T-helper 1 cell treated with Interleukin-12 subunit alpha and Interleukin-12 subunit beta and Interleukin-4 antibody, amounts not matched to agents 30 ng/mL and 1 ng/mL, for 36 hours (primary cell): ENCODE measurements at regions not wholly inside any gene's neighbourhood (a gene's known extent, or its start where the extent isn't known, plus 50 kb on each side); places are given as distances from the start of the nearest gene placed in this dataset.

Experiments
- intact Hi-C: fragments of 100-400 bp; cut with micrococcal nuclease; formaldehyde crosslinking; loops from one replicate; pipeline ENCODE4 v1.15.1; 2024

DNA sequence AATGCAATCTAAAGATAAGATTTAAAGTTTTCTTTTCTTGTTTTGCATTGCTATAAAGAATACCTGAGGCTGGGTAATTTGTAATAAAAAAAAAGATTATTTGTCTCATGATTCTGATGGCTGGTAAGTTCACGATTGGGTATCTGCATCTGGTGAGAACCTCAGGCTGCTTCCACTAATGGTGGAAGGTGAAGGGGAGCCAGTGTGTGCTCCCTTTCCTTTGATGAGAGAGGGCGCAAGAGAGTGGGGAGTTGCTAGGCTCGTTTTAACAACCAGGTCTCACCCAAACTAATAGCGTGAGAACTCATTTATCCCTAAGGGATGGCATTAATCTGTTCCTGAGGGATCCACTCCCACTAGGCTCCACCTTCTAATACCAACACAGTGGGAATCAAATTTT, 353.2 kb downstream of the BTBD3 start:
- intact Hi-C loops: no loop called here

DNA sequence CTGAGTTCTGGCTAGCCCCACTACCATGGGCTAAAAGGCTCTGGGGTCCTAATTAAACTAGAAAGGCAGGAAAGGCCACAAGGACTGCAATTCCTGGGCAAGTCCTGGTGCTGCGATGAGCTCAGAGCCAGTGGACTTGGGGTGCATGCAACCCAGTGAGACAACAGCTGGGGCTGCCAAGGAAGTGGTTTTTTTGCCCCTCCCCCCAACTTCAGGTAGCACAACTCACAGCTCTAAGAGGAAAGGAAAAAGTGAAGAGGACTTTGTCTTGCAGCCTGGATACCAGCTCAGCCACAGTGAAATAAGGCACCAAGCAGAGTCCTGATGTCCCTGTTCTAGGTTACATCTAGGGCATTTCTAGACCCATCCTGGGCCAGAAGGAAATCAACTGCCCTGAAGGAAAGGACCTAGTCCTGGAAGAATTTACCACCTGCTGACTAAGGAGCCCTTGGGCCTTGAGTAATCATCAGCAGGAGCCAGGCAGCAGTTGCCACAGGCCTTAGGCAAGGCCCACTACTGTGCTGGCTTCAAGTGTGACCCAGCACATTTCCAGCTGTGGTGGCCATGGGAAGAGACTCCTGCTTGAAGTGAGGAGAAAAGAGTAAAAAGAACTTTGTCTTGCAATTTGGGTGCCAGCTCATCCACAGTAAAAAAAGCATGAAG, 358.4 kb downstream of the BTBD3 start:
- intact Hi-C loops: no loop called here

DNA sequence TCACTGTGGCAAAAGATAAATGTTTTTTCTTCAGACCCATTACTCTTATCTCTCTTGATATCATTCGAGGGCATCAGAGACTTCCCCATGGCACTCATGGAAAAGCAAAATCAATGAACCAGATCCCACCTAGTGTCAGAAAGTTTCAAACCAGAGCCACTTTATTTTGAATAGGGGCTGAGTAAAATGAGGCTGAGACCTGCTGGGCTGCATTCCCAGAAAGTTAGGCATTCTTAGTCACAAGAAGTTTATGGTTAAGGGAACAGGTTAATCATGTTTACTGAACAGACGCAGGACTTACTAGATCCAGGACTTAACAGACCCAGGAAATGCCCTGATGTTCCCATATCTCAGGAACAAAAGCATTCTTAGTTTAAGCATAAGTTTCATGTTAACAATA, 369.9 kb downstream of the BTBD3 start:
- intact Hi-C loops: no loop called here

DNA sequence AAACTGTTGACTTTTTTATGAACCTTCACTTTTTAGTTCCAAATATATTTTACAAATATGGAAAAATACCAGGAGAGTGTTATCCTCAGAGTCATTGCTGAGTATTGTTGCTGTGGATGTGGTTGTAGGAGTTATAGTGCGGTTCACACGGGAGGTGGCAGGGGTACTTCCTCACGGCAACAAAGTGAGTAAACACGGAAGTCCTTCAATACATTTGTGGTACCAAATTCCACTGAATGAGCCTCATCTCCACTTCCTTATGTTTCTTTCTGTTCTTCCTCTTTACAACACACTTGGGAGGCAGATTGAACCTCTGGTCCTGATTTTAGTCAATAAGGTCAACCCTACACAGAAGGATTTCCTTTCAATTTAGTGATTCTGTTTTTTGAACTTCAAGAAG, 371.8 kb downstream of the BTBD3 start:
- intact Hi-C loops: no loop called here

DNA sequence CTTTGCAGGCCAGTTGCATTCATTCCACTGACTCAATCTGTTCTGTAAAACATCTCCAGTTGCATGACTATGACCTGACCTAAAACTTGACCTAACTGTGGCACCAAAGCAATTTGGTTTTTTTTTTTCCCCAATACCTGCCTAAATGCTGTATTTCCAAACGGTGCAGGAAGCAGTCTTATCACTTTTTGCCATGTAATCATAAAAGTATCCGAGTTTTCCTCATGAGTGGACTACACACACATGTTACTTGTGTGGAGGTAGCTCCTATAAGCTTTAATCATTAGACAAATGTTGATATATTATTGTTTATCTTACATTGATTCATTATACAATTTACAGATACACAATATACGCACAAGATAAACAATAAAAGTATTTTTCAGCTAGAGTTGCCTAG, 373.7 kb downstream of the BTBD3 start:
- intact Hi-C loops: no loop called here

DNA sequence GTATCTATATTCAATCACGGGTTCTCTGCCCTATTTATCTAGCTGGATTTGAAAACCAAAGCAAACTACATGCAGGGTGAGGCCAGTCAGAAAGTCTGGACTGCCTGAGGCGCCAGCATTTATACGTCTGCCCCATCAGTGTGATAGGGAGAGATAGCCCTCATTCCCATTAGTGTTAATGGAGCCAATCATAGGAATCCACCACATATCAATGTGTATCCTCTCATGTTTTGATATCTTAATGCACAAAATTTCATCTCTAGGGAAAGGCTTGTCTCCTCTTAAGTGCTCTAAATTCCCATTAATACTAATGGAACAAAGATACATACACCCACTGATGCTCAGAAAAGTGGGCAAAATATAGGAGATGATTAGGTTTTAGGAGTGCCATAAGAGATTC, 376.2 kb downstream of the BTBD3 start:
- intact Hi-C loops: no loop called here

DNA sequence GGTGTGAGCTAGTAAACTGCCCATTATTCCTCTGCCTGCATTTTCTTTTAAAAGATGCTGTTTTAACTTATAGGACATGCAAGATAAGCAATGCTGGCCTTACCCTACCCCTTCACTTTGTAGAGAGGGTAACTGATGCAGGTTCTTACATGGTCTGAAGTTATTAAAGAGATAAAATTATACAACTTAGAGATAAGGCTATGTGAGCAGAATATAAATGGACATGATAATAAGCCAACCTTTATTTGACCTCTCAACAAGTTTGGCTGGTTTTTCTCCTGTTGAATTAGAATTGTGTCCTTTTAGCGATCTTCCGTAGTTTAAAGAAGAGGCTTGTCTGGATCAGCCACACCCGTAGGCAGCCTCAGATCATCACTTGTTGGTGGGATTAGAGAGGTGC, 377.0 kb downstream of the BTBD3 start:
- intact Hi-C loops: no loop called here

DNA sequence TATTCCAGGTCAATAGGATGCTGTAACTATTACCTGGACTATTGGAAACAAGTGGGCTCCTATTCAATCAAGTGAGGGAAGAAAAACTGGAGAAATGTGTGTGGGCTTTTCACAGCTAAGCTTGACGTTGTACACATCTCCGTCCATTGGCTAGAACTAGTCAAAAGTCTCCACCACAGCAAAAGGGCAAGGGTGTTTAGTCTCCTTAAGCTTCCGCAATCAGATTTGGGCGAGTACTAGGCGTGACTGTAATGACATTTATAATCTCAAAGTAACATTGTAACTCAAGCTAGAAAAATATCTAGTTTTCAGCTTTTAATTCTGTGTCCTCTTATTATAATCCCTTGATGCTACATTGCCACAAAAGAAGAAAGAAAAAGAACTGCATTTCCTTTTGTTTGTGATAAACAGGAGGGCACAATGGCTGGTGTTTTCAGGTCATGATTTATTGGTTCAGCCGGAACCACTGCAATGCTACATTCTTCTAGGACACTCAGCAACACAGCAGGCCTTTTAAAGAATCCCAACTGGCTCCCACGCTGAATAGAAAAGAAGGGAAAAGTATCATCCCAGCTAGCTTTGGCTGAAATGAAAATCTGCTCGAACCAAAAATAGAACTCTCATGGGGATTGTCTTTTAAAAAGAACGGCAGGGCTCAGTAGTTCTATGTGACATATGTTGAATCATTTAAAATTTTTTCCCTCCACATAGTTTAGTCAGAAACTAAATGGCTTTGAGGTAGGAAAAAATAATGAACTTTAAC, 387.7 kb downstream of the BTBD3 start:
- intact Hi-C loops: no loop called here

DNA sequence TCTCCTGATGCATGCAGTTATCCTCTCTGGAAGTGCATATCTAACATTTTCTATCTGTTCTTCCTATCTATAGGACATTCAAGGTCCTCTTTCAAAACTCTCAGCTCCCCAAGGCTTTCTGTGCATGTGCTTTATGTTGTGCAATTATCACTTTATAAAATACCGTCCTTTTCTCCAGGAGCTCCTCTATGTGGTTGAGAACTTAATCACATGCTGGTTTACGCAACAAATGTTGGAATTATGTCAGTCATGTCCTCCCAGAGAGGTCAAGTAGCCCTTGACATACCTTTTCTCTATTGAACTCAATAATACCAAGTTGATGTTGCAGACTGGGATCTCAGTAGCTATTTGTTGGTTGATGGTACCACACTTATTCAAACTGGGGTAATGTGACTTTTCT, 388.4 kb downstream of the BTBD3 start:
- intact Hi-C loops: no loop called here

DNA sequence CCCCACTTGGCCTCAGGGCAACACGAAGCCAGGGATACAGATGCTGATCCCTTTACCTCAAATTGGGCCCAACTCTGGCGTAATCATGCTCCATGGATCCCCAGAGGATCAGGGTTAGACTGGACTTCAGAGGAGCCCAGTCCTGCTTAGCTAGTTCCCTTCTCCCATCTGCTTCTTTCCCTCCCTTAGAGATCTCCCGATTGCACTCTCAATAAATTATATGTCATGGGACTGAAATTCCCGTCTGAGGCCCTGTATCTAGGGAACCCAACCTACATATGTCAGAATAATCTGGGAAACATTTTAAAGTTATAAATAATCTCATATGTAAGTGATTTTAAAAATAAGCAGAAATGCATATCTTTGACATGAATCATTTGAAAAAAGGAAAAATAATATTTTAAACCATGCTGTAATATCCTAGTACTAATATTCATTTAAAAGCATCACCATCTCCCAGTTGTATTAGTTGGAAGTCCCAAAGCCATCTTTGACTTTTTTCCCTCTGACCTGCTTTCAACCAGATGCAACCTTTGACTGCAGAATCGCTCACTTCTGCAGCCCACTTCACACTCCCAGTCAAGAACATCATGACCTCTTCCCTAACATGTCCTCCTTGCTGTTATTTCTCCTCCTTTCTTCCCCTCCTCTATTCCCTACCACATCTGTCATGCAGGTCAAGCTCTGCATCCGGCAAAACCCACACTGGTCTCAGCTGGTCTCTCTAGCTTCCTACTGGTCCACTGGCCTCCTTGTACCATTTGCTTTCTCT, 393.6 kb downstream of the BTBD3 start:
- intact Hi-C loops: no loop called here

DNA sequence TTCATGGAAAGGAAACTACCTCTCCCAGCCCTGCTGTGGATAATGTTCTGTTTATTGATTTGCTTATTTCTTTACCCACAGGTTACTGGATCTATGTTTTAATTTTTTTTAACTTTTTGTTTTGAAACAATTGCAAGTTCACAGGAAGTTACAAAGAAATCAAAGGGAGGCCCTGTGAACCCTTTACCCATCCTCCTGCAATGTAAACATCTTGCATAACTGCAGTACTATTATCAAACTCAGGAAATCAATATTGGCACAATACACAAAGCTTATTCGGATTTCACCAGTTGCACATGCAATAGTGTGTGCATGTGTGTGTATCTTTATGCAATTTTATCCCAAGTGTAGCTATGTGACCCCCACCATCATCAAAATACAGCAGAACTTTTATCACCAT, 398.0 kb downstream of the BTBD3 start:
- intact Hi-C loops: no loop called here

DNA sequence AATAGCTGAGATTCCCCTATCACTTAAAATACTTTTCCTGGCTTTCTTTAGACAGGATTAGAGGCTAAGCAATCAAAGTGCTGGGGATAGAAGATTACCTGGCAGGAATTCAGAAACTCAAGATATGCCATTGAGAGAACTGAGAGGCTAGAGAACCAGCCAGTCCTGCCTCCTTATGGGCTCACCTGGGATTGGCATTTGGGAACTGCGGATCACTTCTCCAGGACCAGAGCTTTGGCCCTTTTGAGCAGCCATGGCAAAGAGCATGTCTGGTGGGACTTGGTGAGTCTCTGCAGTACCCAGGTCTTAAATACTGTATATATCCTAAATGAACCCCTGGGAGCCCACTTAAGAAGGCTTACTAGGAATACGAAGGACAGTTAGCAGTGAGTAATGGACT, 399.1 kb downstream of the BTBD3 start:
- intact Hi-C loops: no loop called here

DNA sequence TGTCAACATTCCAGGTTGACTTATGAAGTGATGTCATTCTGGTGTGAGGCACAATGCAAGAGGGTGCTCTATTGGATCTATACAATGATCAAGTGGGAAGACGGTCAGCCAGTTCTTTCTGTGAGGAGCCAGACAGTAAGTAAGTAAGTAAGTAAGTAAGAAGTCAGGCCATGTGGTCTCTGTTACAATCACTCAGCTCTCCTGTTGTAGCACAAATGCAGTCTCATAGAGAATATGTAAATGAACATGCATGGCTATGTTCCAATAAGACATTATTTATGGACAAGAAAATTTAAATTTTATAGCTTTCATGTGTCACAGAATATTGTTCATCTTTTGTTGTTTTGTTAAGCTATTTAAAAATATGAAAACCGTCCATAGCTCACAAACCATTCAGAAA, 399.7 kb downstream of the BTBD3 start:
- intact Hi-C loops: no loop called here

DNA sequence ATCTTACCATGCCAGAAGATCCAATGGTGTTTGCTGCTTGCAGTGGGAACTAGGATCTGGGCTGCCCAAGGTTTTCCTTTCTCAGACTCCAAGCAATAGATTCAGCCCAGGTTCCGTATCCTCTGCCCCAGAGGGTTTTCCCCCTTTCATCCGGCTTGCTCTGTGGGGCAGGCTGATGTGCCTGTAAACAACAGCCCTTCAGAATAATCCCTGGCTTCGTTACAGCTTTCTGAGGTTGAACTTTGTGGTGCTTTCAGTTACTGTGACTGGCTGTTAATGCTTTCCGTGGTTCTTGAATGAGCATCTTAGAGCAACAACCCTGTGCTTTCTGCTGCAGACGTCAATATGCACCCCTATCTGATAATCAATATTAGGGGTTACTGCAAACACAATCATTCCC, 400.4 kb downstream of the BTBD3 start:
- intact Hi-C loops: no loop called here

DNA sequence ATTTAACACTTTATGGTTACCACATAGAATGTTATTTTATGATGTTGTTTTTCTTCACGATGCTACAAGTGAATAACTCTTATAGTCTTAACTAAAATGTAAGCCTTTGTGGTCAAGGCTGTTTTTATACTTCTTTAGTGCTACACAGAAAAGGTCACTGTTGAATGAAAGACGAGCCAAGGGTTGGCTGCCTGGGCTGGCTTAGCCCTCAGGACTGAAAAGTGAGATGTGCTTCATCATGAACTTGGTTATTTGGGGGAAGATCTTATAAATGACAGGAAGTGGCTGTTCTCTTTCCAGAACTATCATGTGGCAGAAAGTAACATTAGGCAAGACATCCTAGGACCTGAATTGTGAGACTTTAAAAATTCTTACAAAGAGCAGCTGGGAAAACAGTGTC, 404.0 kb downstream of the BTBD3 start:
- intact Hi-C loops: no loop called here

DNA sequence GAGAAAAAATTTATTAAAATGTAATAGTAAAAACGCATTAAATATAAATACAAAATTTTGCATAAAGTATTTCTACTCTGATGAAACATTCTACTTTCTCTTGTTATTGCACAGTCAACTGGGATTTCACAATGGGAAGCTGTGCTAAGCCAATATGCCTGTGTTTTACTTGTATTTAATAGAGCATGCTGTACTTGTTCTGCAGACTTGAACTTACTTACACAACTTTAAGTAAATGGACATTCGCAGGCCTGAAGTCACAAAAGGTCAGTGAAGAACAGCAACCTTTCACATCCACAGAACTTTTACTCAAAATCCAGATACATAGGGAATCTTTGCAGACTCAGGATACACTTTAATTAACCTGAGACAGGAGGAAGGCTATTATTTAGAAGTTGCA, 409.5 kb downstream of the BTBD3 start:
- intact Hi-C loops: no loop called here

DNA sequence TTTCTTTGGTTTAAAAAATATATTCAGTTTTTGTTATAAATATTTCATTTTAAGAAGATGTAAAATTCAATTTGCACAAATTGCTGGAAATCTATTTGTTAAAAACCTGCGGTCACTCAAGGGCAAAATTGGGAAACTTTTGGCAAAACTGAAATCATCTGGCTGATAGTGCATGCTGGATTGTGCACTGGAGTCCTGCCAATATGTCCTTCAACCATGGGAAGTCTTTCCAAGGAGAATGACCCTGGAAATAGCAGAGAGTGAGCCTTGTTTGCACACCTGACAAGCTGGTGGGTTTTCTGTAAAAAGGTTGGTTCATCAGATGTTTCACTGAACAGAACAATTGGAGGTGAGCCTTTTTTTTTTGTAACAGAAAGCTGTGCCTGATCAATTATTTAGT, 413.5 kb downstream of the BTBD3 start:
- intact Hi-C loops: no loop called here

DNA sequence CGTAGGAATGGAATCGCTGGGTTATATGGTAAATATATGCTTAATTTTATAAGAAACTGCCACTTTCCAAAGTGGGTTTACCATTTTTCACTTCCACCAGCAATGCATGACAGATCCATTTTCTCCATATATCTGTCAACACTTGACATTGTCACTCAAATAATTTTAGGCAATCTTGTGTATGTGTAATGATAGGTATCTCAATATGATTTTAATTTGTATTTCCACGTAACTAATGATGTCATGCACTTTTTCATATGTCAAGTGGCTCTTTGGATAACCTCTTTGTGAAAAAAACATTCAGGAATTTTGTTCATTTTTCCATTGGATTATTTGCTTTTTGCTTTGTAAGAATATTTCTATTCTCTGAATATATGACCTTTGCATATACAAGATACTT, 419.9 kb downstream of the BTBD3 start:
- intact Hi-C loops: no loop called here

DNA sequence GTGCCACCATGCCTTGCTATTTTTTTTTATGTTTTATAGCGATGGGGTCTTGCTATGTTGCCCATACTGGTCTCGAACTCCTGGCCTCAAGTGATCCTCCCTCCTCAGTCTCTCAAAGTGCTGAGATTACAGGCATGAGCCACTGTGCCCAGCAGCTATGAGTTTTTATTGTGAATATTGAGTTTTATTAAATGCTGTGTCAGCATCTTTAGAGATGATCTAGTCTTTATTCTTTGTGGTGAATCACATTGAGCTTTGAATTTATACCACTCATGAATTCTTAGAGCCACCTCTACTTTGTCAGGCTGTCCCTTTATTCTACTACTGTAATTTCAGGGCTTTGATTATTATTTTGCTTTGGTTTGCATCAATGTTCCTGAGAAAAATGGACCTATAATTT, 428.3 kb downstream of the BTBD3 start:
- intact Hi-C loops: no loop called here

DNA sequence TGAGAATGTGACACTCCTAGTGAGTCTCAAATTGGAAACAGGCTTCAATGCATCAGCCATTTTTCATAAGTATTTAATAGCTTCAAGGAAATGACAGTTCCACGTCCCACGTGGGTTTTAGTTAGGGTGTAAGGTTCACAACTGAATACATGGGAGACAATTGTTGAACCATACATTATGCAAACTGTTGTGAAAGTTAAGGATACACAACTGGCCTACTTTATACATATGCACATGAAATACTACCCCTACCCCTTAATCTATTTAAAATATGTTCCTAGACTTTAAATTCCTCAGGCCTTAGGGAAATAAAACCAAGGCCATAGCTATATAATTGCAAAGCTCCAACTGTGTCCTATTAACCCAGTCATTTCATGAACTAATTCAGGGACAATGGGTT, 436.1 kb downstream of the BTBD3 start:
- intact Hi-C loops: no loop called here

DNA sequence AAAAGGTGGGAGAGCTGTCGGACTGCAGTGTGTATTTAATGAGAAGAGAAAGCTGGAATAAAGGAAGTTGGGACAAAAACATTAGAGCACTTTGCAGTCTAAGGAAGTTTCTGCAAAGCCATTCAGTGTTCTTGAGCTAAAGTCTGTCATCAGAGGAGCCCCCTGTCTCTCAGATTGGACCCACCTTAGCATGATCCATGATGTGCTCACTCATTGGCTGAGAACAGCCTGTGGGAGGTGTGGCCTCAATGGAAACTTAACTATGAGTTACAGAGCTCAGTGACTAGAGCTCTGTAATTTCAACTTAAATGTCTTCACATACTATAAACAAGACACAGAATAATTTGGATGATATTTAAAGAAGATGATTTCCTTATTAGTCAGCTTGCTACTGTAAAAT, 437.0 kb downstream of the BTBD3 start:
- intact Hi-C loops: no loop called here

DNA sequence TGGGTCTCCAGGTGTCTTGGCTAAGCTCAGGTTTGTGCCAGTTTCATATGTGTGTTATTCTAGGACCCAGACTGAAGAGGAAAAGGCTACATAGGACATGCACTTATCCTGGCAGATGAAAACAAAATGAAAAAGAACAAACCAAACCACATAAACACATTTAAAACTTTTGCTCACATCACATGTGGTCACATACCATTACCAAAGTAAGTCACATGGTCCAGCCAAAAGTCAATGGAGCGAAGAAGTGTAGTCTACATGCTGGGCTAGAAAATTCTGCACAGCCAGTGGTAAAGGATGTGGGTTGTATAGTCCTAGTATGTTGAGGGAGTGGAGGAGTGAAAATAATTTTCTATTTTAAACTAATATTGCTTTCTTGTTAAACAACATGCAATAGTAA, 437.5 kb downstream of the BTBD3 start:
- intact Hi-C loops: no loop called here
